ENCODE measurements at regions not wholly inside any gene's neighbourhood (a gene's known extent, or its start where the extent isn't known, plus 50 kb on each side); places are given as distances from the start of the nearest gene placed in this dataset.

- H3K4me3 ChIP-seq (ENCODE audit: low read depth, low read length), result no peak overlapping the region
- no peak for DNase-seq (ENCODE audit: low read depth)
- no peak for TF ChIP-seq CTCF (IDR thresholded peaks at IDR 0.05; ENCODE audit: low read depth, low read length, missing control alignments)
These were observed 298.1 kb upstream of the IRX5 start for GRCh38 chr16:54632322-54633220.

GRCh38 chr16:54631782-54632181 is 298.9 kb upstream of the IRX5 start:
- no peak overlapping the region for H3K4me3 ChIP-seq (ENCODE audit: low read depth, low read length)
- no peak for TF ChIP-seq CTCF (IDR thresholded peaks at IDR 0.05; ENCODE audit: low read depth, low read length, missing control alignments)
- DNase-seq (ENCODE audit: low read depth), result no peak

- no peak for DNase-seq (ENCODE audit: low read depth)
- TF ChIP-seq CTCF (IDR thresholded peaks at IDR 0.05; ENCODE audit: low read depth, low read length, missing control alignments), result no peak
- no peak overlapping the region for H3K4me3 ChIP-seq (ENCODE audit: low read depth, low read length)
These were observed 300.2 kb upstream of the IRX5 start for GRCh38 chr16:54630284-54630967.

- DNase-seq (ENCODE audit: low read depth), result no peak
- no peak overlapping the region for H3K4me3 ChIP-seq (ENCODE audit: low read depth, low read length)
- TF ChIP-seq CTCF (IDR thresholded peaks at IDR 0.05; ENCODE audit: low read depth, low read length, missing control alignments), result no peak
These were observed 301.7 kb upstream of the IRX5 start for GRCh38 chr16:54628796-54629625.

- H3K4me3 ChIP-seq (ENCODE audit: low read depth, low read length), result no peak overlapping the region
- TF ChIP-seq CTCF (IDR thresholded peaks at IDR 0.05; ENCODE audit: low read depth, low read length, missing control alignments), result no peak
- DNase-seq (ENCODE audit: low read depth), result no peak
These were observed 303.0 kb upstream of the IRX5 start for GRCh38 chr16:54627616-54628015.

- no peak for TF ChIP-seq CTCF (IDR thresholded peaks at IDR 0.05; ENCODE audit: low read depth, low read length, missing control alignments)
- no peak for DNase-seq (ENCODE audit: low read depth)
These were observed 307.0 kb upstream of the IRX5 start for GRCh38 chr16:54623636-54624035.

More at GRCh38 chr16:54623636-54624035, 307.0 kb upstream of the IRX5 start:
- H3K4me3 ChIP-seq (ENCODE audit: low read depth, low read length), result no peak overlapping the region

Measured in GM12864 (cell line).